Fibroblast of lung (primary cell): ENCODE measurements at regions not wholly inside any gene's neighbourhood (a gene's known extent, or its start where the extent isn't known, plus 50 kb on each side); places are given as distances from the start of the nearest gene placed in this dataset.

Experiments used
- EZH2 ChIP-seq: IDR thresholded peaks from 2 replicates; pipeline ENCODE4 v1.5.1; 2012; ENCODE audit warnings: low read length, control low read depth, mild to moderate bottlenecking; ENCODE audit errors: missing control alignments
- TF ChIP-seq, protein P1 (sequence below), 2 donors: IDR thresholded peaks in 1 of 2; conservative IDR thresholded peaks in 1 of 2; 1 replicate in 1 of 2; 2 replicates in 1 of 2; pipeline ENCODE4 v1.5.1; 2011 to 2012; ENCODE audit warnings: low read length in 2 of 2, control low read depth in 1 of 2, inconsistent platforms in 1 of 2, low read depth in 1 of 2, mild to moderate bottlenecking in 1 of 2

DNA sequence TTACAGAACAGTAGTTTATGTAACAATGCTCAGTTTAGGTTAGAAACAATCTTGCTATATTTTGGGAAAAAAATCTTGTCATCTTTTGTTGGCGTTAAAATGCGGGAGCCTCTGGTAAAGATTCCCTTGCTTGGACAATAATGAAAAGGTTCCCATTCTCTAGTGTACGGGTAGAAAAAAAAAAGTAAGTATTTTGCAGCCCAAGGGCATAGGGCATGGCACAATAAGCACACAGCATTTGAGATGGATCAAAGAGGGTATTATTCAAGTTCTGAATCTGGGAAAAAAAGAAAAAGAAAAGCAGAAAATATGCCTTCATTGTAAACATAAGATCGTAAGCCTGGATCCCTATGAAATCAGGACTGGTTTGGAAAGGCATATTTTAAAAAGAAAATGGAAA lies 408.6 kb upstream of the ROBO2 start:
- TF ChIP-seq, protein P1, sequence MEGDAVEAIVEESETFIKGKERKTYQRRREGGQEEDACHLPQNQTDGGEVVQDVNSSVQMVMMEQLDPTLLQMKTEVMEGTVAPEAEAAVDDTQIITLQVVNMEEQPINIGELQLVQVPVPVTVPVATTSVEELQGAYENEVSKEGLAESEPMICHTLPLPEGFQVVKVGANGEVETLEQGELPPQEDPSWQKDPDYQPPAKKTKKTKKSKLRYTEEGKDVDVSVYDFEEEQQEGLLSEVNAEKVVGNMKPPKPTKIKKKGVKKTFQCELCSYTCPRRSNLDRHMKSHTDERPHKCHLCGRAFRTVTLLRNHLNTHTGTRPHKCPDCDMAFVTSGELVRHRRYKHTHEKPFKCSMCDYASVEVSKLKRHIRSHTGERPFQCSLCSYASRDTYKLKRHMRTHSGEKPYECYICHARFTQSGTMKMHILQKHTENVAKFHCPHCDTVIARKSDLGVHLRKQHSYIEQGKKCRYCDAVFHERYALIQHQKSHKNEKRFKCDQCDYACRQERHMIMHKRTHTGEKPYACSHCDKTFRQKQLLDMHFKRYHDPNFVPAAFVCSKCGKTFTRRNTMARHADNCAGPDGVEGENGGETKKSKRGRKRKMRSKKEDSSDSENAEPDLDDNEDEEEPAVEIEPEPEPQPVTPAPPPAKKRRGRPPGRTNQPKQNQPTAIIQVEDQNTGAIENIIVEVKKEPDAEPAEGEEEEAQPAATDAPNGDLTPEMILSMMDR (conservative IDR thresholded peaks at IDR 0.05 in 1 of 2, IDR thresholded peaks at IDR 0.05 in 1 of 2; ENCODE audit: low read depth in 1 of 2, low read length in 2 of 2) = no peak
- TF ChIP-seq EZH2 = no peak
